HEK293T (cell line): ENCODE measurements at regions not wholly inside any gene's neighbourhood (a gene's known extent, or its start where the extent isn't known, plus 50 kb on each side); places are given as distances from the start of the nearest gene placed in this dataset.

Experiments
- BHLHE40 ChIP-seq: fragments of 450-650 bp; IDR thresholded peaks from 2 replicates; pipeline ENCODE4 v1.6.1; 2016; ENCODE audit warnings: mild to moderate bottlenecking, moderate library complexity, borderline replicate concordance
- SP1 ChIP-seq: fragments of 450-650 bp; IDR thresholded peaks from 2 replicates; pipeline ENCODE4 v1.6.1; 2017
- SUZ12 ChIP-seq: fragments of 450-650 bp; IDR thresholded peaks from 2 replicates; pipeline ENCODE4 v1.6.1; 2016; ENCODE audit warnings: mild to moderate bottlenecking

- no peak for TF ChIP-seq SUZ12
- no peak for TF ChIP-seq SP1
- TF ChIP-seq BHLHE40, result no peak
Measured at GRCh38 chr7:69134316-69134715, 464.0 kb upstream of the AUTS2 start.
